ENCODE measurements at regions not wholly inside any gene's neighbourhood (a gene's known extent, or its start where the extent isn't known, plus 50 kb on each side); places are given as distances from the start of the nearest gene placed in this dataset.

- DNase-seq (no peak), ATAC-seq (no peak)
- intact Hi-C loops (cut with DNase I; ENCODE audit: low total_unique reads) (no loop called here), in situ Hi-C loops (cut with MboI; ENCODE audit: low sequenced_read_pairs in 4 of 4) (no loop called here)
- Histone ChIP-seq H3K27me3 (no peaks in the 10 kb centered on the region), H3K36me3 (no peaks in the 10 kb centered on the region), H3K4me1 (no peaks in the 10 kb centered on the region), H3K4me3 (no peak overlapping the region), H3K9me3 (no peaks in the 10 kb centered on the region), H3K27ac (no peak overlapping the region)
- no peak for TF ChIP-seq POLR2A (IDR thresholded peaks at IDR 0.05)
- TF ChIP-seq, protein P1, sequence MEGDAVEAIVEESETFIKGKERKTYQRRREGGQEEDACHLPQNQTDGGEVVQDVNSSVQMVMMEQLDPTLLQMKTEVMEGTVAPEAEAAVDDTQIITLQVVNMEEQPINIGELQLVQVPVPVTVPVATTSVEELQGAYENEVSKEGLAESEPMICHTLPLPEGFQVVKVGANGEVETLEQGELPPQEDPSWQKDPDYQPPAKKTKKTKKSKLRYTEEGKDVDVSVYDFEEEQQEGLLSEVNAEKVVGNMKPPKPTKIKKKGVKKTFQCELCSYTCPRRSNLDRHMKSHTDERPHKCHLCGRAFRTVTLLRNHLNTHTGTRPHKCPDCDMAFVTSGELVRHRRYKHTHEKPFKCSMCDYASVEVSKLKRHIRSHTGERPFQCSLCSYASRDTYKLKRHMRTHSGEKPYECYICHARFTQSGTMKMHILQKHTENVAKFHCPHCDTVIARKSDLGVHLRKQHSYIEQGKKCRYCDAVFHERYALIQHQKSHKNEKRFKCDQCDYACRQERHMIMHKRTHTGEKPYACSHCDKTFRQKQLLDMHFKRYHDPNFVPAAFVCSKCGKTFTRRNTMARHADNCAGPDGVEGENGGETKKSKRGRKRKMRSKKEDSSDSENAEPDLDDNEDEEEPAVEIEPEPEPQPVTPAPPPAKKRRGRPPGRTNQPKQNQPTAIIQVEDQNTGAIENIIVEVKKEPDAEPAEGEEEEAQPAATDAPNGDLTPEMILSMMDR (IDR thresholded peaks at IDR 0.05 in 4 of 5, conservative IDR thresholded peaks at IDR 0.05 in 1 of 5), result no peak
These were observed 436.7 kb upstream of the KIF2A start for GRCh38 chr5:61869333-61869732.

DNA sequence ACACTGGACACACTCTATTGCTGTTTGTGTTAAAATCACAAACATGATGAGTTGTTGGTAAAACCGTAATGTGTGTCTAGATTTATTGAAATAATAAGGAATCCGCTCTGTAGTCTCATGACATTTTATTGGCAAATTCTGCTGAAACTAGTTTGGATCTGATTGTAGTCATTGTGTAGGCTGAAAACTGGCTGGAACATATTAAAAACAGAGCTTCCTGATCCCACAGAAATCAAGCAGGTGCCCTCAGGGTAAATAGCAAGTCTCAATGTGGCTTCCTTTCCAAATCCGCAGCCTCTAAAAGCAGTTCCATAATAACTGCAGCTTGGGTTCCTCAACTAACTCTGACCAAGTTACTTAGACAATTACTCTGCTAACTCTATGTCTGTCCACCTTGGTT is 427.5 kb upstream of the KIF2A start:
- Histone ChIP-seq H3K27me3 (no peaks in the 10 kb centered on the region), H3K27ac (no peak overlapping the region), H3K4me1 (no peaks in the 10 kb centered on the region), H3K36me3 (no peaks in the 10 kb centered on the region), H3K4me3 (no peak overlapping the region), H3K9me3 (no peaks in the 10 kb centered on the region)
- DNase-seq (no peak), ATAC-seq (no peak)
- TF ChIP-seq, protein P1 (IDR thresholded peaks at IDR 0.05 in 4 of 5, conservative IDR thresholded peaks at IDR 0.05 in 1 of 5), result no peak
- TF ChIP-seq POLR2A (IDR thresholded peaks at IDR 0.05), result no peak
- in situ Hi-C loops (cut with MboI; ENCODE audit: low sequenced_read_pairs in 4 of 4) (no loop called here), intact Hi-C loops (cut with DNase I; ENCODE audit: low total_unique reads) (no loop called here)

- in situ Hi-C loops (cut with MboI; ENCODE audit: low sequenced_read_pairs in 4 of 4) (no loop called here), intact Hi-C loops (cut with DNase I; ENCODE audit: low total_unique reads) (no loop called here)
- no peaks in the 10 kb centered on the region for H3K27me3 ChIP-seq
- DNase-seq (no peak), ATAC-seq (no peak)
- H3K4me1 ChIP-seq, result no peaks in the 10 kb centered on the region
- H3K36me3 ChIP-seq, result no peaks in the 10 kb centered on the region
- no peaks in the 10 kb centered on the region for H3K9me3 ChIP-seq
- TF ChIP-seq, protein P1 (IDR thresholded peaks at IDR 0.05 in 4 of 5, conservative IDR thresholded peaks at IDR 0.05 in 1 of 5), result no peak
- TF ChIP-seq POLR2A (IDR thresholded peaks at IDR 0.05), result no peak
- no peak overlapping the region for H3K27ac ChIP-seq
- no peak overlapping the region for H3K4me3 ChIP-seq
These were observed 424.1 kb upstream of the KIF2A start for GRCh38 chr5:61881821-61882487.

DNA sequence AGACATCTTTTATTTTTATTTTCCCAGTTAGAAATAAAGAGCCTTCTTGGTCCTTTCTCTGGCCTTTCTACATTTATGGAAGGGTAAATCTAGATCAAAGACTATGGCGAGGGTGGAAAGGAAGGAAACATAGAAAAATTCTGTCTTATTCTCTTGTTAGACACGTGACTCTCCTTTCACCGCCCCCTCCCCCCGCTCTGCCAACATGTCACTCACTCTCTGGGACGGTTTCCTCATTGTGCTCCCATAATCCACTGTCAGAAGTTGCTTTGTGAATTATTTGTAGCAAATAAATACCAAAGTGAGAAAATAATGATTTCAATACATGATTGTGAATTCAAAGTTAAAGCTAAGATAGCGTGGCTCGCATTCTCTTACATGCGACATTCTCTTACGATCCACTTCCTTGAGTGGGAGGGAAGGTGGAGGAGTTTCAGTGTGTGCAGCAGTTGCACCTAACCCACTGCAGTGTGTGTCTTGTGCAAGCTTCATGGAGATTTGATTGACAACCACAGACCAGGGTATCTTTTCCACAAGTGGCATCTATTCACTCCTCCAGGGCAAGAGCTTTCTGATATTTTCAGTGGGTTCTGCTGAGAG is 423.0 kb upstream of the KIF2A start:
- in situ Hi-C loops (cut with MboI; ENCODE audit: low sequenced_read_pairs in 4 of 4), result no loop called here
- TF ChIP-seq, protein P1 (IDR thresholded peaks at IDR 0.05 in 4 of 5, conservative IDR thresholded peaks at IDR 0.05 in 1 of 5), result no peak
- no peak for TF ChIP-seq POLR2A (IDR thresholded peaks at IDR 0.05)
- no peak for ATAC-seq

More for the DNA sequence above, 423.0 kb upstream of the KIF2A start:
- H3K4me1 ChIP-seq, result no peaks in the 10 kb centered on the region
- no peaks in the 10 kb centered on the region for H3K27me3 ChIP-seq
- no peaks in the 10 kb centered on the region for H3K36me3 ChIP-seq
- intact Hi-C loops (cut with DNase I; ENCODE audit: low total_unique reads), result no loop called here
- H3K9me3 ChIP-seq, result no peaks in the 10 kb centered on the region
- no peak overlapping the region for H3K27ac ChIP-seq
- H3K4me3 ChIP-seq, result no peak overlapping the region
- no peak for DNase-seq

Measured in gastrocnemius medialis (tissue), 4 donors.